Upper lobe of left lung (tissue), 6 donors: ENCODE measurements at regions not wholly inside any gene's neighbourhood (a gene's known extent, or its start where the extent isn't known, plus 50 kb on each side); places are given as distances from the start of the nearest gene placed in this dataset.

Experiments
- ATAC-seq, 2 donors: fragments of 200-7000 bp; cut with Tn5 transposase; one replicate each; pipeline ENCODE4 v1.9.1; 2022; ENCODE audit warnings: mild to moderate bottlenecking in 2 of 2, moderate library complexity in 2 of 2; ENCODE audit not compliant: low FRiP score in 2 of 2
- DNase-seq, 2 donors: peaks; one replicate each; pipeline ENCODE4 v3.0.0-alpha.2; 2019 to 2020
- H3K27ac ChIP-seq, 4 donors: fragments of 200-600 bp; sonication (generic); one replicate each; pipeline ENCODE4 v1.5.1; 2016 to 2019
- H3K27me3 ChIP-seq, 4 donors: fragments of 200-600 bp; sonication (generic); one replicate each; pipeline ENCODE4 v1.5.1; 2017 to 2019
- H3K36me3 ChIP-seq, 4 donors: fragments of 200-600 bp; sonication (generic); one replicate each; pipeline ENCODE4 v1.5.1; 2016 to 2019
- H3K4me1 ChIP-seq, 4 donors: fragments of 200-600 bp; sonication (generic); one replicate each; pipeline ENCODE4 v1.5.1; 2018 to 2019
- H3K4me3 ChIP-seq, 4 donors: fragments of 200-600 bp; sonication (generic); one replicate each; pipeline ENCODE4 v1.5.1; 2017 to 2019; ENCODE audit warnings: mild to moderate bottlenecking in 2 of 4, moderate library complexity in 1 of 4
- H3K9me3 ChIP-seq, 4 donors: fragments of 200-600 bp; sonication (generic); one replicate each; pipeline ENCODE4 v1.5.1; 2018 to 2019
- EP300 ChIP-seq, 4 donors: sonication (generic); formaldehyde crosslinking; IDR thresholded peaks; one replicate each; pipeline ENCODE4 v1.5.1; 2017; ENCODE audit warnings: antibody characterized with exemption in 4 of 4, control low read depth in 2 of 4
- POLR2A ChIP-seq, 4 donors: fragments of 450-650 bp; IDR thresholded peaks; one replicate each; pipeline ENCODE4 v1.5.1; 2016 to 2017; ENCODE audit warnings: antibody characterized with exemption in 4 of 4, mild to moderate bottlenecking in 2 of 4
- POLR2AphosphoS5 ChIP-seq, 2 donors: sonication (generic); formaldehyde crosslinking; IDR thresholded peaks; one replicate each; pipeline ENCODE4 v1.5.1; 2017; ENCODE audit warnings: antibody characterized with exemption in 2 of 2
- WGBS, 2 donors: methylation state at CpG; one replicate each; pipeline ENCODE4 v1.1.5; 2017 to 2018; 5-methylcytosine and 5-hydroxymethylcytosine counted together
- TF ChIP-seq, protein P1 (sequence below), 6 experiments: fragments of 450-650 bp in 4 of 6; fragments of 200-600 bp in 2 of 6; sonication (generic) in 2 of 6; IDR thresholded peaks; one replicate each; pipeline ENCODE4 v1.5.1; 2016 to 2019; ENCODE audit warnings: antibody characterized with exemption in 6 of 6
- donor health status: DM: no; HTN: no; CAD: no; lungs with moderate emphysema.
- donor health status: DM: no; HTN: yes; CAD: no; lungs with severe emphysema.

DNA sequence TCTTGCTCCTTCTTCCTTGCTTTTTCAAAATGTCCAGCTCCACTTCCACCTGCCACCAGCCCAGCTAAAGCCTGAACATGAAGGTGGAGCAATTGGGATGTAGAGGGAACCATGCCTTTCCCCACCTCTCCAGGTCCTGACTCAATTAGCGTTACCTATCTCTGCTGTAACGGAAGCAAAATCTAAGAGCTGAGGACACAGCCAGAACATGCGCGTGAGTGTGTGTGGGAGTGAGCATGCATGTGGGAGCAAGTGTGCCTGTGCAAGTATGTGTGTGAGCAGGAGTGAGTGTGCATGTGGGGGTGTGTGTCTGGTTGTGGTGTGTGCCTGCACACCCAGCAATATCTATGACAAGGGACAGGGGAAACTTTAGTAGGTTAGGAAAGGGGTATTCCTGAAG is 364.5 kb downstream of the MID1IP1 start:
- ATAC-seq (no peak), DNase-seq (no peak)
- no peak overlapping the region for H3K4me3 ChIP-seq
- 90 to 93% methylated on average over 4 of the region's 4 CpGs for WGBS, 2 donors
- H3K27me3 ChIP-seq, result no peaks in the 10 kb centered on the region
- H3K36me3 ChIP-seq, result no peaks in the 10 kb centered on the region
- TF ChIP-seq EP300 (IDR thresholded peaks at IDR 0.05) (no peak), POLR2AphosphoS5 (IDR thresholded peaks at IDR 0.05) (no peak)
- H3K4me1 ChIP-seq, result peaks cover 0 to 7% (median 2%) of the 10 kb centered on the region in 4 donors
- H3K27ac ChIP-seq, result no peak overlapping the region
- no peaks in the 10 kb centered on the region for H3K9me3 ChIP-seq

DNA sequence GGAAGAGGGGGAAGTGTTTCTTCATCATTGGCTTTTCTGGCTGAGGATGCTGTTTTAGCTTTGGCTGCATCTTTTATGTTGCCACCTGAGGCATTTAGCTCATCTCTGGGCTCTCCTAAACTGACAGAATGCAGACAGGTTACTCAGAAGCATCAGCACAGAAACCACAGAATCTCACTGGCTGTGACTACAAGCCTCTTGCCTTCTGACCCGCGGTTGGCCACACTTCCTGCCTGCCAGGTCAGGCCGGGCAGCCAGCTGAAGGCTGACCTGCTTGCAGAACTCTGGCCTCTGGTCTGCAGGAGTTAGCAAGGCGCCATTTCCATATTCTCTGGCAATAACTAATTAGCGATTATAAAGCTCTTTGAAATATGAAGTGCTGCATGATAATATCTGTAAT is 366.5 kb downstream of the MID1IP1 start:
- TF ChIP-seq, protein P1, sequence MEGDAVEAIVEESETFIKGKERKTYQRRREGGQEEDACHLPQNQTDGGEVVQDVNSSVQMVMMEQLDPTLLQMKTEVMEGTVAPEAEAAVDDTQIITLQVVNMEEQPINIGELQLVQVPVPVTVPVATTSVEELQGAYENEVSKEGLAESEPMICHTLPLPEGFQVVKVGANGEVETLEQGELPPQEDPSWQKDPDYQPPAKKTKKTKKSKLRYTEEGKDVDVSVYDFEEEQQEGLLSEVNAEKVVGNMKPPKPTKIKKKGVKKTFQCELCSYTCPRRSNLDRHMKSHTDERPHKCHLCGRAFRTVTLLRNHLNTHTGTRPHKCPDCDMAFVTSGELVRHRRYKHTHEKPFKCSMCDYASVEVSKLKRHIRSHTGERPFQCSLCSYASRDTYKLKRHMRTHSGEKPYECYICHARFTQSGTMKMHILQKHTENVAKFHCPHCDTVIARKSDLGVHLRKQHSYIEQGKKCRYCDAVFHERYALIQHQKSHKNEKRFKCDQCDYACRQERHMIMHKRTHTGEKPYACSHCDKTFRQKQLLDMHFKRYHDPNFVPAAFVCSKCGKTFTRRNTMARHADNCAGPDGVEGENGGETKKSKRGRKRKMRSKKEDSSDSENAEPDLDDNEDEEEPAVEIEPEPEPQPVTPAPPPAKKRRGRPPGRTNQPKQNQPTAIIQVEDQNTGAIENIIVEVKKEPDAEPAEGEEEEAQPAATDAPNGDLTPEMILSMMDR (IDR thresholded peaks at IDR 0.05), result no peak
- no peak for TF ChIP-seq POLR2A (IDR thresholded peaks at IDR 0.05)
- no peaks in the 10 kb centered on the region for H3K36me3 ChIP-seq
- no peak overlapping the region for H3K4me3 ChIP-seq
- no peaks in the 10 kb centered on the region for H3K27me3 ChIP-seq
- no peak for DNase-seq
- no peaks in the 10 kb centered on the region for H3K9me3 ChIP-seq
- no peak for ATAC-seq
- 48 to 88% methylated on average over 1 to 5 of the region's 5 CpGs for WGBS, 2 donors
- no peaks in the 10 kb centered on the region for H3K4me1 ChIP-seq
- no peak overlapping the region for H3K27ac ChIP-seq

DNA sequence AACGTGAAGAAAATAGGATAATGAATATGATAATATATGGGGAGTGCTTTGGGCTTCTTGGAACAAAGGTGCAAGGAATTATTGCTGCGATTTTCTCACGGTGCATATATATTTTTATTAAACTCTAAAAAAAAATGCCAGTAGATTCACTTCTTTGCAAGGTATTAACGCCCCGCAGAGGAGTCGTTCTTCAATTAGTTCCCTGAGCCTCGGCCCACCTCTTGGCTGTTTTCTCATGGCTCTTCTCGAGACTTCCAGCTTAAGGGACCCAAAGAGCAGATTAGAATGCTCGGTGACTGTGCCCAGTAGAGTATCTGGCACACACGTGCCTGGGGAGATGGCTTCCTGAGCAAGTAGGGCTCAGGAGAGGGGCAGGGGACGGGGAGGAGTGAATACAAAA is 367.4 kb downstream of the MID1IP1 start:
- Histone ChIP-seq H3K27me3 (no peaks in the 10 kb centered on the region), H3K4me1 (no peaks in the 10 kb centered on the region), H3K27ac (no peak overlapping the region), H3K36me3 (no peaks in the 10 kb centered on the region), H3K9me3 (no peaks in the 10 kb centered on the region), H3K4me3 (no peak overlapping the region)
- 78 to 89% methylated on average over 11 of the region's 11 CpGs for WGBS, 2 donors
- DNase-seq (no peak), ATAC-seq (no peak)
- no peak for TF ChIP-seq POLR2AphosphoS5 (IDR thresholded peaks at IDR 0.05)
- TF ChIP-seq POLR2A (IDR thresholded peaks at IDR 0.05), result no peak
- no peak for TF ChIP-seq EP300 (IDR thresholded peaks at IDR 0.05)
- TF ChIP-seq, protein P1 (IDR thresholded peaks at IDR 0.05), result no peak

DNA sequence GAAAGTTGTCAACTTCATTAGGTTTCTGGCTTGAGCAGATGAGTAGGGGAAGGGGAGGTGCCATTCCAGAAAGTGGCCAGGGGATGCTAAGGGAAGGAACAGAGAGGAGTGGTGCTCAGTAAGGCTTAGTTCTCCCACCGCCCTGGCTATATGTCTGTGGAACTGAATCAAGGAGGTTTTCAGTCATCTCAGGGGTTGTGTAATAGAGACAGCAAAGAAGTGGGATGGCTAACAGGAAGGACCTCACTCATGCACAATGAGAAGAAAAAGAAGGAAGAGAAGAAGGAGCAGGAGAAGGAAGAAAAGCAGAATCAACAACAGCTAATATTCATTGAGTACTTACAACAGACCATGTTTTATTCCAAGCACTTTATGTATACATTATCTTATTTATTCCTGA is 368.7 kb downstream of the MID1IP1 start:
- Histone ChIP-seq H3K36me3 (no peaks in the 10 kb centered on the region), H3K4me3 (no peak overlapping the region), H3K27me3 (no peaks in the 10 kb centered on the region), H3K9me3 (no peaks in the 10 kb centered on the region), H3K27ac (no peak overlapping the region), H3K4me1 (peaks cover 0 to 5% (median 0%) of the 10 kb centered on the region in 4 donors)
- TF ChIP-seq POLR2A (IDR thresholded peaks at IDR 0.05) (no peak), POLR2AphosphoS5 (IDR thresholded peaks at IDR 0.05) (no peak), EP300 (IDR thresholded peaks at IDR 0.05) (no peak)
- TF ChIP-seq, protein P1 (IDR thresholded peaks at IDR 0.05), result no peak
- ATAC-seq (no peak), DNase-seq (no peak)
- WGBS, 2 donors, result 50 to 81% methylated on average over 1 of the region's 1 CpG

DNA sequence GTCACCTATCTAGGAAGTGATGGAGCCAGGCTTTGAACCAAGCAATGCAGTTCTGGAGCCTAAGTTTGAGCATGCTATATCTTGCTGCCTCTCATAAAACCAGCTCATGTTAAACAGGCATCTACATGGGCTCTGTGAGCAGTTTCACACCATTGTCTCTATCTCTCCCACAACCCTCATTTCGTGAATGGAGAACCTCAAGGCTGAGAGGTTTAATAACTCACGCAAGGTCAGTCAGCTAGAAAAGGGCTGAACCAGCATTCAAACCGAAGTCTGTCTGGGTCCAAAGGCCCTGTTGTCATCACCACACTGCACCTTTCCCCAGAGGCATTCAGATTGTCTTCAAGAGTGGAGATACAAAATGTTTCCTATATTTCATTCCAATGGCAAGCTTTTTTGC is 369.2 kb downstream of the MID1IP1 start:
- Histone ChIP-seq H3K27ac (no peak overlapping the region), H3K9me3 (no peaks in the 10 kb centered on the region), H3K4me3 (no peak overlapping the region), H3K27me3 (no peaks in the 10 kb centered on the region), H3K36me3 (no peaks in the 10 kb centered on the region), H3K4me1 (peaks cover 0 to 10% (median 0%) of the 10 kb centered on the region in 4 donors)
- ATAC-seq (no peak), DNase-seq (no peak)
- 69 to 86% methylated on average over 3 of the region's 3 CpGs for WGBS, 2 donors
- TF ChIP-seq EP300 (IDR thresholded peaks at IDR 0.05) (no peak), POLR2A (IDR thresholded peaks at IDR 0.05) (no peak), POLR2AphosphoS5 (IDR thresholded peaks at IDR 0.05) (no peak)
- TF ChIP-seq, protein P1 (IDR thresholded peaks at IDR 0.05), result no peak
